HepG2 (cell line): ENCODE measurements at regions not wholly inside any gene's neighbourhood (a gene's known extent, or its start where the extent isn't known, plus 50 kb on each side); places are given as distances from the start of the nearest gene placed in this dataset.

Experiments
- ATAC-seq: fragments of 200-7000 bp; cut with Tn5 transposase; 3 replicates; pipeline ENCODE4 v1.9.1; 2020; ENCODE audit warnings: mild to moderate bottlenecking, moderate library complexity
- BruUV-seq: library from RNA; stranded (reverse); fragments of 400-500 nt; replicated peaks from 2 replicates; lab custom pipeline; 2021; lab: Mats Ljungman, UMichigan
- CTCF ChIA-PET: fragments of 300-600 bp; formaldehyde crosslinking; extraction: SDS; loops from one replicate; lab custom pipeline; 2021; ENCODE audit warnings: low total read pairs, inconsistent platforms, low intra/inter-chr PET ratio; lab: Yijun Ruan, JAX
- POLR2A ChIA-PET: fragments of 350-600 bp; sonication (Branson Sonifier 250); formaldehyde crosslinking; loops from one replicate; lab custom pipeline; 2020; ENCODE audit warnings: antibody characterized with exemption, inconsistent platforms; lab: Yijun Ruan, JAX
- DNase-seq: peaks from one replicate; pipeline ENCODE4 v3.0.0-alpha.2; 2015; ENCODE audit warnings: low spot score
- FAIRE-seq: peaks from 3 replicates; lab custom pipeline; 2011; peaks lifted over from hg19 to GRCh38; lab: Jason Lieb, UNC
- H2AFZ ChIP-seq: one replicate; pipeline ENCODE4 v1.6.1; 2011; ENCODE audit warnings: low read length, inconsistent platforms
- H3K27ac ChIP-seq: fragments of 300-600 bp; 3 replicates; pipeline ENCODE4 v1.8.0; 2011; ENCODE audit warnings: mixed run types, mild to moderate bottlenecking, mixed read lengths, low read length, inconsistent platforms; ENCODE audit not compliant: insufficient read depth; ENCODE audit errors: extremely low read length
- H3K27me3 ChIP-seq, 2 experiments: fragments of 200-600 bp in 1 of 2; 2 replicates in 1 of 2; 3 replicates in 1 of 2; pipeline versions ENCODE4 v1.6.0 to v1.8.0; 2011; ENCODE audit warnings: low read length in 2 of 2, mild to moderate bottlenecking in 2 of 2, moderate library complexity in 2 of 2, inconsistent platforms in 1 of 2; ENCODE audit not compliant: insufficient read depth in 2 of 2, control insufficient read depth in 1 of 2
- H3K36me3 ChIP-seq, 2 experiments: fragments of 200-600 bp in 1 of 2; replicated peaks in 1 of 2; 2 replicates in 1 of 2; 3 replicates in 1 of 2; pipeline versions ENCODE4 v1.5.1 to v1.8.0; 2011; ENCODE audit warnings: low read length in 2 of 2, inconsistent platforms in 1 of 2; ENCODE audit not compliant: insufficient read depth in 2 of 2, control insufficient read depth in 1 of 2
- H3K4me1 ChIP-seq: 2 replicates; pipeline ENCODE4 v1.5.1; 2012; ENCODE audit warnings: low read length, inconsistent platforms; ENCODE audit not compliant: insufficient read depth
- H3K4me2 ChIP-seq: 2 replicates; pipeline ENCODE4 v1.6.0; 2011; ENCODE audit warnings: low read depth, low read length, inconsistent platforms
- H3K4me3 ChIP-seq, 3 experiments: fragments of 200-600 bp in 1 of 3; sonication (generic), shearing (Covaris generic) in 1 of 3; replicated peaks in 1 of 3; 2 replicates each; pipeline ENCODE4 v1.5.1; 2011 to 2016; ENCODE audit warnings: low read length in 3 of 3, inconsistent platforms in 2 of 3, low read depth in 2 of 3, mild to moderate bottlenecking in 2 of 3, control low read depth in 1 of 3, mixed read lengths in 1 of 3; ENCODE audit not compliant: insufficient read depth in 1 of 3
- H3K79me2 ChIP-seq: one replicate; pipeline ENCODE4 v1.6.1; 2011; ENCODE audit warnings: low read length, inconsistent platforms; ENCODE audit not compliant: insufficient read depth
- H3K9ac ChIP-seq: 2 replicates; pipeline ENCODE4 v1.6.0; 2011; ENCODE audit warnings: mild to moderate bottlenecking, low read depth, low read length, inconsistent platforms; ENCODE audit not compliant: insufficient read depth
- H3K9me3 ChIP-seq: 2 replicates; pipeline ENCODE4 v1.5.1; 2012; ENCODE audit warnings: mild to moderate bottlenecking, low read length
- H4K20me1 ChIP-seq: 2 replicates; pipeline ENCODE4 v1.6.0; 2011; ENCODE audit warnings: inconsistent platforms, mild to moderate bottlenecking, low read length, moderate library complexity; ENCODE audit not compliant: insufficient read depth
- EZH2 ChIP-seq: conservative IDR thresholded peaks from 2 replicates; pipeline ENCODE4 v1.6.1; 2012; ENCODE audit warnings: mild to moderate bottlenecking, low read depth, low read length, moderate library complexity
- KDM6A ChIP-seq: IDR thresholded peaks from 2 replicates; pipeline ENCODE4 v1.6.1; 2016; ENCODE audit warnings: low read depth
- MATR3 ChIP-seq: sonication (generic); formaldehyde crosslinking; IDR thresholded peaks from 2 replicates; pipeline ENCODE4 v1.4.0; 2020; ENCODE audit warnings: missing genetic modification reagents
- MLLT10 ChIP-seq: sonication (generic); formaldehyde crosslinking; IDR thresholded peaks from 2 replicates; pipeline ENCODE4 v1.4.0; 2020; ENCODE audit warnings: missing genetic modification reagents
- PLRG1 ChIP-seq: fragments of 450-650 bp; conservative IDR thresholded peaks from 2 replicates; pipeline ENCODE4 v1.6.1; 2016
- RFX1 ChIP-seq: fragments of 450-650 bp; IDR thresholded peaks from 2 replicates; pipeline ENCODE4 v1.6.1; 2017
- TFDP1 ChIP-seq: IDR thresholded peaks from 2 replicates; pipeline ENCODE4 v1.6.1; 2016; ENCODE audit warnings: missing compliant biosample characterization, missing genetic modification reagents, borderline replicate concordance
- ZNF451 ChIP-seq: sonication (generic); formaldehyde crosslinking; IDR thresholded peaks from 2 replicates; pipeline ENCODE4 v1.5.0; 2020; ENCODE audit warnings: mild to moderate bottlenecking, missing genetic modification reagents
- WGBS: methylation state at CpG from one replicate; pipeline ENCODE4 v1.1.6; 2017; ENCODE audit warnings: low lambda C conversion rate; 5-methylcytosine and 5-hydroxymethylcytosine counted together
- in situ Hi-C: cut with HindIII; loops from 2 replicates; pipeline ENCODE4 v1.10.0; 2017; ENCODE audit warnings: low pct_unique_long_range_greater_than_20kb; ENCODE audit not compliant: extremely low pct_ligation_motif_present
- intact Hi-C: fragments of 100-400 bp; cut with micrococcal nuclease; formaldehyde crosslinking; loops from one replicate; pipeline ENCODE4 v1.10.0; 2022; ENCODE audit not compliant: unreplicated experiment

DNA sequence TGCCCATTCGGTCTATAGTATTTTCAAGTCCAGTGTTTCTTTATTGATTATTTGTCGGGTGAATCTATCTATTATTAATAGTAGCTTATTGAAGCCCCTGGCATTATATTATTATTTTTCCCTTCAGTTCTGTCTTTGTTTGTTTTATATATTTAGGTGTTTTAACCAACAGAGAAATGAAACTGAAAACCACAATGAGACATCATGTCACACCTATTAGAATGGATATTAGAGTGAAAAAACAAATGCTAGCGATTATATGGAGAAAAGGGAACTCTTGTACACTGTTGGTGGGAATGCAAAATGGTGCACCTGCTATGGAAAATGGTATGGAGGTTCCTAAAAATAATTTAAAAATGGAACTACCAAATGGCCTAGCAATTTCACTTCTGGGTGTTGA, 272.5 kb downstream of the ADAM29 start:
- H3K27me3 ChIP-seq: no peaks in the 10 kb centered on the region
- no peak overlapping the region for H3K4me3 ChIP-seq
- ChIA-PET CTCF (no interaction called here), POLR2A (no interaction called here)
- in situ Hi-C loops: no loop called here
- H3K36me3 ChIP-seq: no peaks in the 10 kb centered on the region
- H3K79me2 ChIP-seq: no peaks in the 10 kb centered on the region
- 5% methylated on average over 3 of the region's 3 CpGs for WGBS
- no TSS peak for BruUV-seq
- H3K9ac ChIP-seq: no peak overlapping the region
- H3K4me1 ChIP-seq: no peaks in the 10 kb centered on the region
- peaks cover 63% of the 10 kb centered on the region for H3K9me3 ChIP-seq
- H2AFZ ChIP-seq: no peak overlapping the region
- no peak for DNase-seq
- no peaks in the 10 kb centered on the region for H4K20me1 ChIP-seq
- intact Hi-C loops: no loop called here
- no peak overlapping the region for H3K4me2 ChIP-seq
- TF ChIP-seq ZNF451: no peak
- ATAC-seq: no peak
- FAIRE-seq: no peak
- no peak overlapping the region for H3K27ac ChIP-seq

- POLR2A ChIA-PET: no interaction called here
- TF ChIP-seq RFX1 (no peak), MLLT10 (CRISPR knock-in tag) (no peak), MATR3 (no peak), KDM6A (no peak), TFDP1 (CRISPR knock-in tag) (no peak), PLRG1 (no peak), EZH2 (no peak)
- TF ChIP-seq, all 625 proteins: peak for 0
- intact Hi-C loops (no loop called here), in situ Hi-C loops (no loop called here)
- no peak overlapping the region for H3K4me2 ChIP-seq
- H3K36me3 ChIP-seq: no peaks in the 10 kb centered on the region
- FAIRE-seq: no peak
- H3K9me3 ChIP-seq: peaks cover 62% of the 10 kb centered on the region
- H4K20me1 ChIP-seq: no peaks in the 10 kb centered on the region
- CTCF ChIA-PET: no interaction called here
- BruUV-seq: no TSS peak
- no peak overlapping the region for H3K27ac ChIP-seq
- 11% methylated on average over 1 of the region's 1 CpG for WGBS
- H3K4me1 ChIP-seq: no peaks in the 10 kb centered on the region
- H3K79me2 ChIP-seq: no peaks in the 10 kb centered on the region
- H3K27me3 ChIP-seq: no peaks in the 10 kb centered on the region
- DNase-seq: no peak
- no peak for ATAC-seq
- H2AFZ ChIP-seq: no peak overlapping the region
- no peak overlapping the region for H3K9ac ChIP-seq
- no peak overlapping the region for H3K4me3 ChIP-seq
Measured at GRCh38 chr4:175198056-175198455, 279.9 kb downstream of the ADAM29 start.
